CD4-positive, alpha-beta memory T cell (primary cell): ENCODE measurements at regions not wholly inside any gene's neighbourhood (a gene's known extent, or its start where the extent isn't known, plus 50 kb on each side); places are given as distances from the start of the nearest gene placed in this dataset.
A peak's percentile ranks its signal among the peaks of the same experiment; 100 is the strongest.

Experiments
- CTCF ChIA-PET: fragments of 350-600 bp; sonication (Branson Sonifier 250); formaldehyde crosslinking; loops from one replicate; lab custom pipeline; 2021; ENCODE audit warnings: inconsistent platforms; ENCODE audit not compliant: partially characterized antibody; lab: Charles Lee
- POLR2A ChIA-PET: fragments of 350-600 bp; sonication (Branson Sonifier 250); formaldehyde crosslinking; loops from one replicate; lab custom pipeline; 2021; ENCODE audit not compliant: partially characterized antibody; lab: Charles Lee
- DNase-seq, 5 donors: peaks; one replicate each; pipeline versions ENCODE4 v3.0.0 to v3.0.0-alpha.2; 2020 to 2022; ENCODE audit warnings: mixed read lengths in 1 of 5
- H3K27ac ChIP-seq: one replicate; pipeline ENCODE4 v1.7.0; 2013; ENCODE audit warnings: low read depth, low read length
- H3K27me3 ChIP-seq: 2 replicates; pipeline ENCODE4 v1.7.0; 2013; ENCODE audit warnings: mild to moderate bottlenecking, low read length, moderate library complexity; ENCODE audit not compliant: insufficient read depth
- H3K36me3 ChIP-seq: 2 replicates; pipeline ENCODE4 v1.7.0; 2013; ENCODE audit warnings: mild to moderate bottlenecking, low read length, moderate library complexity; ENCODE audit not compliant: insufficient read depth
- H3K4me1 ChIP-seq: 2 replicates; pipeline ENCODE4 v1.7.0; 2013; ENCODE audit warnings: mild to moderate bottlenecking, low read length, moderate library complexity; ENCODE audit not compliant: insufficient read depth
- H3K4me3 ChIP-seq, 2 donors: one replicate each; pipeline ENCODE4 v1.7.0; 2013; ENCODE audit warnings: low read length in 2 of 2, mild to moderate bottlenecking in 1 of 2
- H3K9me3 ChIP-seq, 2 donors: one replicate each; pipeline ENCODE4 v1.7.0; 2013; ENCODE audit warnings: low read length in 2 of 2, control low read depth in 1 of 2; ENCODE audit not compliant: control insufficient read depth in 1 of 2
- H3K27ac Mint-ChIP-seq, 7 donors: one replicate each; pipeline ENCODE4 v1.8.0; 2020 to 2021; ENCODE audit warnings: mixed read lengths in 7 of 7, mild to moderate bottlenecking in 6 of 7, inconsistent platforms in 3 of 7, moderate library complexity in 3 of 7
- H3K27me3 Mint-ChIP-seq, 2 donors: one replicate each; pipeline ENCODE4 v1.8.0; 2020 to 2021; ENCODE audit warnings: mixed read lengths in 2 of 2
- H3K36me3 Mint-ChIP-seq, 2 donors: one replicate each; pipeline ENCODE4 v1.8.0; 2020 to 2021; ENCODE audit warnings: mixed read lengths in 2 of 2, inconsistent platforms in 1 of 2, mild to moderate bottlenecking in 1 of 2
- H3K4me1 Mint-ChIP-seq, 4 donors: one replicate each; pipeline ENCODE4 v1.8.0; 2020 to 2021; ENCODE audit warnings: mixed read lengths in 4 of 4, mild to moderate bottlenecking in 1 of 4
- H3K4me3 Mint-ChIP-seq, 8 donors: one replicate each; pipeline ENCODE4 v1.8.0; 2020 to 2021; ENCODE audit warnings: mixed read lengths in 8 of 8, mild to moderate bottlenecking in 7 of 8, moderate library complexity in 6 of 8, inconsistent platforms in 3 of 8
- H3K9me3 Mint-ChIP-seq, 8 donors: one replicate each; pipeline ENCODE4 v1.8.0; 2020 to 2021; ENCODE audit warnings: mixed read lengths in 8 of 8, mild to moderate bottlenecking in 5 of 8, inconsistent platforms in 3 of 8, moderate library complexity in 1 of 8
- intact Hi-C: fragments of 100-400 bp; cut with micrococcal nuclease; formaldehyde crosslinking; loops from one replicate; pipeline ENCODE4 v1.15.1; 2023

- CTCF ChIA-PET = no interaction called here
- no peaks in the 10 kb centered on the region for H3K27me3 ChIP-seq
- no peaks in the 10 kb centered on the region for H3K36me3 ChIP-seq
- intact Hi-C loops = no loop called here
- H3K4me1 ChIP-seq = no peaks in the 10 kb centered on the region
- POLR2A ChIA-PET = no interaction called here
- no peak overlapping the region for H3K27ac Mint-ChIP-seq
- peaks cover 0 to 6% (median under 1%) of the 10 kb centered on the region in 8 donors for H3K9me3 Mint-ChIP-seq
- H3K4me3 Mint-ChIP-seq = no peak overlapping the region
- no peaks in the 10 kb centered on the region for H3K4me1 Mint-ChIP-seq
- no peaks in the 10 kb centered on the region for H3K36me3 Mint-ChIP-seq
- DNase-seq = no peak
- H3K4me3 ChIP-seq = no peak overlapping the region
- no peaks in the 10 kb centered on the region for H3K27me3 Mint-ChIP-seq
- no peaks in the 10 kb centered on the region for H3K9me3 ChIP-seq
- H3K27ac ChIP-seq = no peak overlapping the region
These were observed 129.4 kb upstream of the TENM3 start for GRCh38 chr4:182113779-182114178.

GRCh38 chr4:182124359-182124758 lies 118.8 kb upstream of the TENM3 start:
- no peaks in the 10 kb centered on the region for H3K4me1 Mint-ChIP-seq
- H3K36me3 Mint-ChIP-seq = peaks cover 0 to 3% of the 10 kb centered on the region in 2 donors
- Histone ChIP-seq H3K36me3 (no peaks in the 10 kb centered on the region), H3K4me1 (no peaks in the 10 kb centered on the region), H3K27me3 (no peaks in the 10 kb centered on the region), H3K9me3 (no peaks in the 10 kb centered on the region), H3K27ac (no peak overlapping the region), H3K4me3 (no peak overlapping the region)
- ChIA-PET CTCF (no interaction called here), POLR2A (no interaction called here)
- H3K4me3 Mint-ChIP-seq = no peak overlapping the region
- intact Hi-C loops = no loop called here
- peaks cover 0 to 25% (median 15%) of the 10 kb centered on the region in 8 donors for H3K9me3 Mint-ChIP-seq
- H3K27me3 Mint-ChIP-seq = peaks cover 0 to 2% of the 10 kb centered on the region in 2 donors
- no peak overlapping the region for H3K27ac Mint-ChIP-seq
- DNase-seq = no peak

GRCh38 chr4:182126096-182126495 lies 117.1 kb upstream of the TENM3 start:
- H3K4me3 Mint-ChIP-seq = no peak overlapping the region
- no peaks in the 10 kb centered on the region for H3K36me3 ChIP-seq
- no peaks in the 10 kb centered on the region for H3K4me1 ChIP-seq
- no peaks in the 10 kb centered on the region for H3K9me3 ChIP-seq
- no peaks in the 10 kb centered on the region for H3K4me1 Mint-ChIP-seq
- intact Hi-C loops = no loop called here
- H3K27ac ChIP-seq = no peak overlapping the region
- peaks cover 0 to 2% of the 10 kb centered on the region in 2 donors for H3K27me3 Mint-ChIP-seq
- no peaks in the 10 kb centered on the region for H3K27me3 ChIP-seq
- CTCF ChIA-PET = no interaction called here
- peaks cover 0 to 3% of the 10 kb centered on the region in 2 donors for H3K36me3 Mint-ChIP-seq
- DNase-seq = no peak
- H3K4me3 ChIP-seq = no peak overlapping the region
- POLR2A ChIA-PET = no interaction called here
- H3K27ac Mint-ChIP-seq = no peak overlapping the region
- H3K9me3 Mint-ChIP-seq = peaks cover 0 to 25% (median 11%) of the 10 kb centered on the region in 8 donors

- Histone ChIP-seq H3K9me3 (no peaks in the 10 kb centered on the region), H3K27ac (no peak overlapping the region), H3K4me3 (no peak overlapping the region), H3K36me3 (no peaks in the 10 kb centered on the region), H3K4me1 (no peaks in the 10 kb centered on the region), H3K27me3 (no peaks in the 10 kb centered on the region)
- POLR2A ChIA-PET = no interaction called here
- Mint-ChIP-seq H3K27me3 (peaks cover 0 to 2% of the 10 kb centered on the region in 2 donors), H3K4me1 (no peaks in the 10 kb centered on the region), H3K27ac (no peak overlapping the region), H3K36me3 (peaks cover 0 to 3% of the 10 kb centered on the region in 2 donors), H3K4me3 (no peak overlapping the region), H3K9me3 (peaks cover 0 to 24% (median 11%) of the 10 kb centered on the region in 8 donors)
- intact Hi-C loops = no loop called here
- CTCF ChIA-PET = no interaction called here
- no peak for DNase-seq
These were observed 116.6 kb upstream of the TENM3 start for GRCh38 chr4:182126603-182127002.

GRCh38 chr4:182133033-182133432 lies 110.2 kb upstream of the TENM3 start:
- H3K4me1 Mint-ChIP-seq = no peaks in the 10 kb centered on the region
- peaks cover 0 to 4% (median 0%) of the 10 kb centered on the region in 8 donors for H3K9me3 Mint-ChIP-seq
- Histone ChIP-seq H3K27ac (no peak overlapping the region), H3K4me1 (no peaks in the 10 kb centered on the region), H3K27me3 (no peaks in the 10 kb centered on the region), H3K36me3 (no peaks in the 10 kb centered on the region), H3K4me3 (no peak overlapping the region), H3K9me3 (no peaks in the 10 kb centered on the region)
- intact Hi-C loops = no loop called here
- CTCF ChIA-PET = no interaction called here
- H3K27ac Mint-ChIP-seq = no peak overlapping the region
- POLR2A ChIA-PET = no interaction called here
- H3K27me3 Mint-ChIP-seq = peaks cover 4 to 7% of the 10 kb centered on the region in 2 donors
- DNase-seq = no peak
- no peaks in the 10 kb centered on the region for H3K36me3 Mint-ChIP-seq
- peak overlapping the region in 1 of 8 donors; percentile 58 for H3K4me3 Mint-ChIP-seq

GRCh38 chr4:182134261-182134660 lies 108.9 kb upstream of the TENM3 start:
- peaks cover 0 to 2% (median 0%) of the 10 kb centered on the region in 4 donors for H3K4me1 Mint-ChIP-seq
- intact Hi-C loops = no loop called here
- H3K36me3 Mint-ChIP-seq = no peaks in the 10 kb centered on the region

GRCh38 chr4:182136201-182136600 lies 107.0 kb upstream of the TENM3 start:
- Histone ChIP-seq H3K9me3 (no peaks in the 10 kb centered on the region), H3K27ac (no peak overlapping the region), H3K4me3 (no peak overlapping the region), H3K27me3 (no peaks in the 10 kb centered on the region), H3K4me1 (no peaks in the 10 kb centered on the region), H3K36me3 (no peaks in the 10 kb centered on the region)
- ChIA-PET CTCF (interaction anchor here (0.7 kb wide), 1 partner anchor 143 kb away, joined by 3 read pairs; no protein-coding TSS in a partner anchor), POLR2A (no interaction called here)
- H3K4me3 Mint-ChIP-seq = no peak overlapping the region
- H3K27me3 Mint-ChIP-seq = peaks cover 14 to 19% of the 10 kb centered on the region in 2 donors
- intact Hi-C loops = no loop called here
- H3K9me3 Mint-ChIP-seq = peaks cover 0 to 4% (median 2%) of the 10 kb centered on the region in 8 donors
- no peak overlapping the region for H3K27ac Mint-ChIP-seq
- no peaks in the 10 kb centered on the region for H3K36me3 Mint-ChIP-seq
- no peak for DNase-seq
- peaks cover 0 to 3% (median under 1%) of the 10 kb centered on the region in 4 donors for H3K4me1 Mint-ChIP-seq

More at GRCh38 chr4:182134261-182134660, 108.9 kb upstream of the TENM3 start:
- DNase-seq = no peak
- Histone ChIP-seq H3K27me3 (no peaks in the 10 kb centered on the region), H3K36me3 (no peaks in the 10 kb centered on the region), H3K4me3 (no peak overlapping the region), H3K4me1 (no peaks in the 10 kb centered on the region), H3K27ac (no peak overlapping the region), H3K9me3 (no peaks in the 10 kb centered on the region)
- H3K9me3 Mint-ChIP-seq = peaks cover 0 to 4% (median 1%) of the 10 kb centered on the region in 8 donors
- no peak overlapping the region for H3K4me3 Mint-ChIP-seq
- H3K27me3 Mint-ChIP-seq = peaks cover 11% of the 10 kb centered on the region in 2 donors
- no peak overlapping the region for H3K27ac Mint-ChIP-seq
- ChIA-PET POLR2A (no interaction called here), CTCF (no interaction called here)
